GM12872 (cell line): ENCODE measurements at regions not wholly inside any gene's neighbourhood (a gene's known extent, or its start where the extent isn't known, plus 50 kb on each side); places are given as distances from the start of the nearest gene placed in this dataset.

Source experiments
- TF ChIP-seq, protein P1 (sequence below): IDR thresholded peaks from 3 replicates; pipeline ENCODE4 v1.5.1; 2011; ENCODE audit warnings: low read depth, mild to moderate bottlenecking, low read length, moderate library complexity; ENCODE audit not compliant: insufficient read depth

DNA sequence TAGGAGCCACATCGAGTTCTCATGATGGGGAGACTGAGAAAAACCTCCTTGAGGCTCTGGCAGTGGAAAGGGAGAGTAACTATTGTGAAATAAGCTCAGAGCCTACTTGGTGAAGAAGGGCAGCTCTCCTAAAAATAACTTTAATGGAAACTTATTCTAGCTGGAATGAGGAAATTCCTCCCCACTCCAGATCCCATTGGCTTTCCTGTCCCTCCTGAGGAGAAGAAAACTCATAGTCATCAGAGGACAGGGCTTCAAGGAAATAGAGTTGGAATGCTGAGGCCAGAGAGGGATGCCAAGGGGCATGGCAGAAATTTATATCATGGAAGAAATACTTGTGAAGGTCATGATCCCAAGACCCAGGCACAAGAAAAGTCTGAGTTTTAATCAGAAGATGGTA lies 70.7 kb upstream of the TAPT1 start:
- TF ChIP-seq, protein P1, sequence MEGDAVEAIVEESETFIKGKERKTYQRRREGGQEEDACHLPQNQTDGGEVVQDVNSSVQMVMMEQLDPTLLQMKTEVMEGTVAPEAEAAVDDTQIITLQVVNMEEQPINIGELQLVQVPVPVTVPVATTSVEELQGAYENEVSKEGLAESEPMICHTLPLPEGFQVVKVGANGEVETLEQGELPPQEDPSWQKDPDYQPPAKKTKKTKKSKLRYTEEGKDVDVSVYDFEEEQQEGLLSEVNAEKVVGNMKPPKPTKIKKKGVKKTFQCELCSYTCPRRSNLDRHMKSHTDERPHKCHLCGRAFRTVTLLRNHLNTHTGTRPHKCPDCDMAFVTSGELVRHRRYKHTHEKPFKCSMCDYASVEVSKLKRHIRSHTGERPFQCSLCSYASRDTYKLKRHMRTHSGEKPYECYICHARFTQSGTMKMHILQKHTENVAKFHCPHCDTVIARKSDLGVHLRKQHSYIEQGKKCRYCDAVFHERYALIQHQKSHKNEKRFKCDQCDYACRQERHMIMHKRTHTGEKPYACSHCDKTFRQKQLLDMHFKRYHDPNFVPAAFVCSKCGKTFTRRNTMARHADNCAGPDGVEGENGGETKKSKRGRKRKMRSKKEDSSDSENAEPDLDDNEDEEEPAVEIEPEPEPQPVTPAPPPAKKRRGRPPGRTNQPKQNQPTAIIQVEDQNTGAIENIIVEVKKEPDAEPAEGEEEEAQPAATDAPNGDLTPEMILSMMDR, result no peak

DNA sequence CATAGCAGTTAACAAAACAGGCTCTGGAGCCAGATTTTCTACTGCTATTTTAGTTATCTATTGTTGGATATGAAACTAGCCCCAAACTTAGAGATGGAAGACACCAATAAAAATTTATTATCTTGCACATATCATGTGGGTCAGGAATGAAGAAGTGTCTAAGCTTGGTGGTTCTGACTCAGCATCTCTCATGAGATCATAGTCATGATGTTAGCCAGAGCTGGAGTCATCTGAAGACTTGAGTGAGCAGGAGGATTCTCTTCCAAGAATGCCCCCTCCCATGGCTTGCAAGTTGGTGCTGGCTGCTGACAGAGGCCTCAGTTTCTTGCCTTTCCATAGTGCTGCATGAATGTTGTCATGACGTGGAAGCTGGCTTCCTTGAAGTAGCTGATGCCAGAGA lies 68.2 kb upstream of the TAPT1 start:
- TF ChIP-seq, protein P1, result no peak

DNA sequence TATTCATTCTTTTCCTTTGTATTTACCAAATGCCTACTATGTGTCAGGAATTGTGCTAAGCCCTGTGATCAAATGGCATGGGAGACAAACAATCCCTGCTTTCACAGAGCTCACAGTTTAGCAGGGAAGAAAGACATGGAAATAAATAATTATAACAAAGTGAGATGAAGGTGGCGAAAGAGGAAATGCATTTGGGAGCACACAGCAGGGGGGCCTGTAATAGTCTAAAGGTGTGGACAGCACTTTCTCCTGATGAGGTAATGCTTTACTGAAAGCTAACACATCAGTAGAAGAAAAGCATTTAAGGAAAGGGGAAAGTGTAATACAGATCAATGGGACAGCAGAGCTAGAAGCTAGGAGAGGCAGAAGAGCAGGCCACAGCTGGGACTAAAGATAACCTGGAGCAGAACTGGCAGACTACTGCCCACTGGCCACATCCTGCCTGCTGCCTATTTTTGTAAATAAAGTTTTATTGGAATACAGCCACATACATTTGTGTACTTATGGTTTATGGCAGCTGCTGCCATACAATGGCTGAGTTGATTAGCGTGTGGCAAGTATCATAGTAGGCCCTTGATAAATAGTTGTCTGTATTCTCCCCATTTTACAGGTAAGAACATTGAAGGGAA lies 67.1 kb upstream of the TAPT1 start:
- TF ChIP-seq, protein P1, result no peak

DNA sequence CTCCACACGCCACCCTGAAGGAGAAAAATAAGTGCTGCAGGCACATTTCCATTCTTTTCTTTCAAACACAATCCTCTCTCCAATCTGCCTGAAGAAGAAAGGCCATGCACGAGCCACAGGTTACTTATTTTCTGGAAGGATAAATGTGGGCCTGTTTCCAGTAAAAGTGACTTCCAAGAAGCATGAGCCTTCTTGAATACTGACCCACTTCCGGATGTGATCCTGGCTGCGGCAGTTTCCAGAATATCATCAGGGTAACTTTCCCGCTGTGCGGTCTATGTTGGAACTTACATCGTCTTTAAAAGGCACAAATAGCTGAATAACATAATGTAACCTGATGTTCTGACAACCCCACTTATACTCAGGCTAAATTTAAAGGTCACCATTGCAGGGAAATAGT lies 66.3 kb upstream of the TAPT1 start:
- TF ChIP-seq, protein P1, result no peak

DNA sequence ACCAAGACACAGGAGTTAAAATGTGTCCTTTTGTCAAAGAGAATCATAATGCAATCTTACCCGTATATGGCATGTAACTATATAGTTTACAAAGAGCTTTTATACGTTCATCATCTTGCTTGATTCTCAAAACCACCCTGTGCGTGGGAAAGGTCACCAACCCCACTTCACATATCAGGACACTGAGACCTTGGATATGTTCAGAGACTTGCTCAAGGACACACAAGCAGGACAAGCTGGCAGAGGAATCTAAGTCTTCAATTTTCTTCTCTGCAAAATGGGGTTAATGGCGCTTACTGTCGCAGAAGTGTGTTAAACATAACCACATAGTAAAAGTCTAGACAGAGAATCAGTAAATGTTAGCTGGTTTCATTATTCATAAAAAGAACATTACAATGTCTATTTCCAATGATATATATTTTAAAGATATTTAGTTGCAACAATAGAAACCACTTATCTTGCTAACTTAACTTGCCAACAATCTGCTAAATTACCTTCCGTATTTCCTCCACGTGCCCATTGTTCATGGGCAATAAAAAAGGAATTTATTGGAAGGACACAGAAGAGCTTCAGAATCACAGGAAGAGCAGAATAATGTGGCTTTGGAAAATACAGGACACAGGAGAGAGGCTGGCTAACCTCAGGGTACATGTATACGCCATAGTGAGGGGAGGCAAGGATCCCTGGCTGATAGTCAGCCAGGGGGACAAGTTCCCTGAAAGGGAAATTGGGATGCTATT lies 64.6 kb upstream of the TAPT1 start:
- TF ChIP-seq, protein P1, result no peak

DNA sequence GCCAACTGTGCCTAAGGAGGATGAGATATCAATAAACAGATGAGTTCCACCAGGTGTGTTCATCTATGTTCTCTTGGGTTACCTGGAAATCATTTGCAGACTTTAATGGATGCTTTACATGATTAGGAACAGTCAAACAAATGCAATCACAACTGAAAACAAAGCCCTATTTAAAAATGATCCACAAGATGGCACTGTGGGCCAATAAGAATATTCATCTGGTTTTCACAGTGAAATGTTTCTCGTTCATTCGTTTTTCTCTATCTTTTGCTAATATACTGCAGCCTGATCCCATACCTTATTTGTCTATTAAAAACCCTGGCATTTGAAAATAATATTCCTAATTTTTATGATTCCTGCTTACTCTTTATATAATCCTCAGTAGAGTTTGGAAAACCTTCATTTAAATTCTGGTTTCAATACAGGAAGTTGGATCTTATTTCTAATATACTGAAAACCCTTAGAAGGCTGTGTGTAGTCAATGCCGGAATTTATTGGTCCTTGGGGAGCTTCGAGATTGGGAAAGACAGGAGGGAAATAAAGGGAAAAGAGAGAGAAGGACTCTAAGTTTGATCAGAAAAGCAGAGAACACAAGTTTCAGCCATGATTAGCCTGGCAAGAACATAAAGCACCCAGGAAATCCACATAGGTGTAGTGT lies 63.8 kb upstream of the TAPT1 start:
- TF ChIP-seq, protein P1, result peak; percentile 48; the same call in 2 of the 3 replicates

DNA sequence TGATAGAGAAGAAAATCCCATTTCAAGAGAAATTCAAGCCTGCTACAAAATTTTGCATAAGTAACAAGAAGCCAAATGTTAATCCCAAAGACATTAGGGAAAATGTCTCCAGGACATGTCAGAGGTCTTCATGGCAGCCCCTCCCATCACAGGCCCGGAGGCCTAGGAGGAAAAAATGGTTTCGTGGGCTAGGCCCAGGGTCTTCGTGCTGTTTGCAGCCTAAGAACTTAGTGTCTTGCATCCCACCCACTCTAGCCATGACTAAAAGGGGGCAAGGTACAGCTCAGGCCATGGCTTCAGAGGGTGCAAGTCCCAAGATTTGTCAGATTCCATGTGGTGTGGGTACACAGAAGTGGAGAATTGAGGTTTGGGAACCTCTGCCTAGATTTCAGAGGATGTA lies 57.8 kb upstream of the TAPT1 start:
- TF ChIP-seq, protein P1, result no peak
